ENCODE measurements at regions not wholly inside any gene's neighbourhood (a gene's known extent, or its start where the extent isn't known, plus 50 kb on each side); places are given as distances from the start of the nearest gene placed in this dataset.

GRCh38 chr6:14950103-14950969, 295.5 kb upstream of the JARID2 start:
- DNase-seq, result no peak

- no peak for DNase-seq
Observed at GRCh38 chr6:14950970-14951276, 294.9 kb upstream of the JARID2 start.

- no peak for DNase-seq
Observed at GRCh38 chr6:14951704-14952103, 294.2 kb upstream of the JARID2 start.

GRCh38 chr6:14953836-14954235, 292.0 kb upstream of the JARID2 start:
- DNase-seq, result no peak

GRCh38 chr6:14957355-14958059, 288.4 kb upstream of the JARID2 start:
- no peak for DNase-seq

- DNase-seq, result no peak
Observed at GRCh38 chr6:14959324-14959885, 286.5 kb upstream of the JARID2 start.

GRCh38 chr6:14964556-14965270, 281.2 kb upstream of the JARID2 start:
- DNase-seq, result no peak

GRCh38 chr6:14965424-14966075, 280.3 kb upstream of the JARID2 start:
- DNase-seq, result no peak

GRCh38 chr6:14966096-14966905, 279.6 kb upstream of the JARID2 start:
- no peak for DNase-seq

GRCh38 chr6:14966906-14967711, 278.8 kb upstream of the JARID2 start:
- DNase-seq, result no peak

- DNase-seq, result no peak
Observed at GRCh38 chr6:14968056-14968637, 277.7 kb upstream of the JARID2 start.

- DNase-seq, result no peak
Observed at GRCh38 chr6:14969126-14969525, 276.7 kb upstream of the JARID2 start.

GRCh38 chr6:14972379-14973067, 273.3 kb upstream of the JARID2 start:
- DNase-seq, result no peak

GRCh38 chr6:14974372-14974771, 271.5 kb upstream of the JARID2 start:
- no peak for DNase-seq

- DNase-seq, result no peak
Observed at GRCh38 chr6:14974792-14975470, 270.9 kb upstream of the JARID2 start.

- no peak for DNase-seq
Observed at GRCh38 chr6:14975471-14975817, 270.4 kb upstream of the JARID2 start.

GRCh38 chr6:14977747-14978382, 268.0 kb upstream of the JARID2 start:
- no peak for DNase-seq

GRCh38 chr6:14981960-14982359, 263.9 kb upstream of the JARID2 start:
- DNase-seq, result no peak

Measured in occipital lobe (tissue), 1 donor.